Natural killer cell (primary cell): ENCODE measurements at regions not wholly inside any gene's neighbourhood (a gene's known extent, or its start where the extent isn't known, plus 50 kb on each side); places are given as distances from the start of the nearest gene placed in this dataset.

Experiments
- ATAC-seq, 3 donors: fragments of 150-1000 bp in 2 of 3; fragments of 200-7000 bp in 1 of 3; cut with Tn5 transposase; 1 replicate in 1 of 3; 2 replicates in 2 of 3; pipeline ENCODE4 v1.10.0; 2021; ENCODE audit warnings: mild to moderate bottlenecking in 2 of 3, moderate library complexity in 2 of 3
- DNase-seq, 2 donors: peaks; one replicate each; pipeline versions ENCODE4 v3.0.0 to v3.0.0-alpha.2; 2013 to 2021; ENCODE audit warnings: mixed read lengths in 1 of 2
- H3K27ac ChIP-seq: one replicate; pipeline ENCODE4 v1.5.1; 2013; ENCODE audit warnings: mild to moderate bottlenecking, low read length
- H3K27me3 ChIP-seq: one replicate; pipeline ENCODE4 v1.6.1; 2013; ENCODE audit warnings: low read length; ENCODE audit not compliant: control insufficient read depth, insufficient read depth
- H3K36me3 ChIP-seq: one replicate; pipeline ENCODE4 v1.6.1; 2013; ENCODE audit warnings: low read length; ENCODE audit not compliant: control insufficient read depth, insufficient read depth
- H3K4me1 ChIP-seq: one replicate; pipeline ENCODE4 v1.6.1; 2013; ENCODE audit warnings: low read length; ENCODE audit not compliant: control insufficient read depth, insufficient read depth
- H3K4me3 ChIP-seq: one replicate; pipeline ENCODE4 v1.5.1; 2013; ENCODE audit warnings: low read length
- H3K9me3 ChIP-seq: one replicate; pipeline ENCODE4 v1.6.1; 2013; ENCODE audit warnings: low read length; ENCODE audit not compliant: control insufficient read depth, insufficient read depth
- H3K27ac Mint-ChIP-seq, 2 donors: one replicate each; pipeline ENCODE4 v1.8.0; 2022; ENCODE audit warnings: mild to moderate bottlenecking in 2 of 2, mixed read lengths in 2 of 2, moderate library complexity in 1 of 2
- H3K27me3 Mint-ChIP-seq, 2 donors: one replicate each; pipeline ENCODE4 v1.8.0; 2022; ENCODE audit warnings: low read depth in 2 of 2, mixed read lengths in 2 of 2
- H3K36me3 Mint-ChIP-seq: one replicate; pipeline ENCODE4 v1.8.0; 2022; ENCODE audit warnings: mixed read lengths
- H3K4me1 Mint-ChIP-seq, 2 donors: one replicate each; pipeline ENCODE4 v1.8.0; 2022; ENCODE audit warnings: mixed read lengths in 2 of 2
- H3K4me3 Mint-ChIP-seq: one replicate; pipeline ENCODE4 v1.8.0; 2022; ENCODE audit warnings: mild to moderate bottlenecking, moderate library complexity, mixed read lengths
- H3K9me3 Mint-ChIP-seq, 2 donors: one replicate each; pipeline ENCODE4 v1.8.0; 2022; ENCODE audit warnings: mixed read lengths in 2 of 2
- WGBS: methylation state at CpG from one replicate; pipeline ENCODE4 v1.1.7; 2013; ENCODE audit warnings: missing lambda C conversion rate; ENCODE audit not compliant: insufficient coverage; 5-methylcytosine and 5-hydroxymethylcytosine counted together
- intact Hi-C: fragments of 100-400 bp; cut with micrococcal nuclease; formaldehyde crosslinking; loops from one replicate; pipeline ENCODE4 v1.14.2; 2022
- TF ChIP-seq, protein P1 (sequence below): fragments of 200-600 bp; IDR thresholded peaks from one replicate; pipeline ENCODE4 v1.8.0; 2022; ENCODE audit warnings: antibody characterized with exemption

DNA sequence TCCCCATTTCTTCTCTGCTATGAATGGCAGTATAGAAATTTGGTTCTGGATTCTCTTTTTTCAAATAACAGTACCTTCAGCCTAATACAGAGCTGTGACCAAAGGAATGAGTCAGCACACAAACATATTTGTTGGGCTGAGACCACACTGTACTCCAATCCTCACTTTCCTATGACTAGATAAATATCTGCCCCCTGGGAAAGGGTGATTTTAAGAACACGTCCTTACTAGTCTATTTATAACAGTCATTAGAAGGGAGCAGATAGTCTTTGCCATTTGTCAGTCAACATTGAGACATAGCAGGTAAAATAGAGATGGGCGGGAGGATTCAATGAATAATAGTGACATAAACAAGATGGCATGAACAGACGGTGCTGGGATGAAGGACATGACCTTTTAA lies 461.3 kb downstream of the MCTP2 start:
- H3K27ac ChIP-seq = no peak overlapping the region
- no peaks in the 10 kb centered on the region for H3K27me3 ChIP-seq
- ATAC-seq (no peak), DNase-seq (no peak)
- H3K4me3 ChIP-seq = no peak overlapping the region
- 92% methylated on average over 2 of the region's 3 CpGs for WGBS
- no peaks in the 10 kb centered on the region for H3K4me1 Mint-ChIP-seq
- no peaks in the 10 kb centered on the region for H3K36me3 Mint-ChIP-seq
- H3K36me3 ChIP-seq = no peaks in the 10 kb centered on the region
- H3K4me3 Mint-ChIP-seq = no peak overlapping the region
- TF ChIP-seq, protein P1, sequence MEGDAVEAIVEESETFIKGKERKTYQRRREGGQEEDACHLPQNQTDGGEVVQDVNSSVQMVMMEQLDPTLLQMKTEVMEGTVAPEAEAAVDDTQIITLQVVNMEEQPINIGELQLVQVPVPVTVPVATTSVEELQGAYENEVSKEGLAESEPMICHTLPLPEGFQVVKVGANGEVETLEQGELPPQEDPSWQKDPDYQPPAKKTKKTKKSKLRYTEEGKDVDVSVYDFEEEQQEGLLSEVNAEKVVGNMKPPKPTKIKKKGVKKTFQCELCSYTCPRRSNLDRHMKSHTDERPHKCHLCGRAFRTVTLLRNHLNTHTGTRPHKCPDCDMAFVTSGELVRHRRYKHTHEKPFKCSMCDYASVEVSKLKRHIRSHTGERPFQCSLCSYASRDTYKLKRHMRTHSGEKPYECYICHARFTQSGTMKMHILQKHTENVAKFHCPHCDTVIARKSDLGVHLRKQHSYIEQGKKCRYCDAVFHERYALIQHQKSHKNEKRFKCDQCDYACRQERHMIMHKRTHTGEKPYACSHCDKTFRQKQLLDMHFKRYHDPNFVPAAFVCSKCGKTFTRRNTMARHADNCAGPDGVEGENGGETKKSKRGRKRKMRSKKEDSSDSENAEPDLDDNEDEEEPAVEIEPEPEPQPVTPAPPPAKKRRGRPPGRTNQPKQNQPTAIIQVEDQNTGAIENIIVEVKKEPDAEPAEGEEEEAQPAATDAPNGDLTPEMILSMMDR = no peak
- no peaks in the 10 kb centered on the region for H3K4me1 ChIP-seq
- H3K9me3 Mint-ChIP-seq = no peaks in the 10 kb centered on the region
- no peak overlapping the region for H3K27ac Mint-ChIP-seq
- intact Hi-C loops = no loop called here
- H3K9me3 ChIP-seq = no peaks in the 10 kb centered on the region
- H3K27me3 Mint-ChIP-seq = peaks cover 8 to 16% of the 10 kb centered on the region in 2 donors

DNA sequence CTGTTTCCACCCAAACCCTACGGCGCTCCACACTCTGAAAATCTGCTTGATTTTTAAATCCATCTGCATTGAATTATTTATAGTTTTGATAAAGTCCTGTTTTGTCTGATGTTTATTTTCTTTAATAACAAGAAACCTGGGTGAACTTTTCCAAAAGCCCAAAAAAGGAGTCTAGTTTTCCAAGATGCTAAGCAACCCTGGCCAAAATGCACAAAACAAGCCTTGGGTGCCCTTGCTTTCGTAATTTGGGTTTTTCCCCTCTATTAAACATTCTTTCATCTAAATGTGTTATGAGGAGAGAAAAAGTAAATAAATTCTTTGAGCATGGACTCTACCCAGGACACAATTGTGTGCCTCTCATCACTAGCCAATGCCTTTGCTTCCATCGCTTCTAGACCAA lies 468.9 kb downstream of the MCTP2 start:
- Histone ChIP-seq H3K9me3 (no peaks in the 10 kb centered on the region), H3K4me3 (no peak overlapping the region), H3K4me1 (no peaks in the 10 kb centered on the region), H3K27me3 (no peaks in the 10 kb centered on the region), H3K27ac (no peak overlapping the region), H3K36me3 (no peaks in the 10 kb centered on the region)
- ATAC-seq = no peak
- H3K36me3 Mint-ChIP-seq = no peaks in the 10 kb centered on the region
- 100% methylated on average over 1 of the region's 4 CpGs for WGBS
- peaks cover 16 to 42% of the 10 kb centered on the region in 2 donors for H3K27me3 Mint-ChIP-seq
- H3K4me3 Mint-ChIP-seq = no peak overlapping the region
- intact Hi-C loops = no loop called here
- TF ChIP-seq, protein P1 = no peak
- DNase-seq = no peak
- no peaks in the 10 kb centered on the region for H3K4me1 Mint-ChIP-seq
- H3K9me3 Mint-ChIP-seq = no peaks in the 10 kb centered on the region
- no peak overlapping the region for H3K27ac Mint-ChIP-seq

DNA sequence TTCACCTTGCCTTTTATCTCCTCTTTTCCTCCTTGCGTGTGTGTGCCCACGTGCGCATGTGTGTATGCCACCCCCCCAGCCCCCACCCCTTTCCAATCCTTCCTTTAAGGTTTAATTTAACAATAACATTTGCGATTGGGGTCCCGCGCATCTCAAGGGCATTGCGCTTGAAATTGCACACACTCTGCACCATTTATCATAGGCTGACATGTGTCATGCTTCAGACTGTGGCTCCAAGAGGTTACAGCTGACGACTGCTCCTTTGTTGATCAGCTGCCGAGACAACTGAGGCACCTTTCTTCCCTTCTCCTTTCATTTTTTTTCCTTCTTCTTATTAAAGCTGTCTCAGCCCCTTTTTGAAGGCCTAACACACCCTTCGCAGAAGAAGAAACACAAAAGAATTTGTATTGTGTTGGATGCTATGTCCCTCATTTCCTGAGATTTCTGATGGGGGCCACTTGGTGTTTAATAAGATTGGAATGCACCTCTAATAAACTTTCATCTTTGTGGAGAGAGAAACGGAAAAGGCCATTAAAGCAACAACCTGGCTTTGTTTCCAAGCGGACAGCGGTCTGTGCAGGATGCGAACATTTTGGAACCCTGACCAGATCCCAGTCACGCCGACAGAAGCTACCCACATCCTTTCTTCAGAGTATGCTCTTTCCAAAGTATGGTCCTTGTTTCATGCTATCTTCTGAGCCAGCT lies 470.1 kb downstream of the MCTP2 start:
- WGBS = 94% methylated on average over 16 of the region's 16 CpGs

More for the DNA sequence above, 470.1 kb downstream of the MCTP2 start:
- H3K27ac ChIP-seq = no peak overlapping the region
- Mint-ChIP-seq H3K9me3 (no peaks in the 10 kb centered on the region), H3K4me1 (no peaks in the 10 kb centered on the region), H3K4me3 (no peak overlapping the region), H3K27me3 (peaks cover 21 to 50% of the 10 kb centered on the region in 2 donors), H3K27ac (no peak overlapping the region), H3K36me3 (no peaks in the 10 kb centered on the region)
- intact Hi-C loops = no loop called here
- DNase-seq = no peak
- no peaks in the 10 kb centered on the region for H3K9me3 ChIP-seq
- H3K4me1 ChIP-seq = no peaks in the 10 kb centered on the region
- TF ChIP-seq, protein P1 = no peak
- H3K4me3 ChIP-seq = no peak overlapping the region
- H3K36me3 ChIP-seq = no peaks in the 10 kb centered on the region
- no peaks in the 10 kb centered on the region for H3K27me3 ChIP-seq
- ATAC-seq = no peak
